ENCODE measurements at regions not wholly inside any gene's neighbourhood (a gene's known extent, or its start where the extent isn't known, plus 50 kb on each side); places are given as distances from the start of the nearest gene placed in this dataset.
"Not testable (repeated sequence)": the region's sequence is repeated elsewhere in the genome, so short reads cannot be mapped to it uniquely, and the experiment has no call there.

GRCh38 chr20:30164389-30164788, 1093.1 kb upstream of the DEFB115 start:
- H3K9me3 ChIP-seq (ENCODE audit: low read depth, low read length); H3K27me3 ChIP-seq (ENCODE audit: insufficient read depth, low read length); H3K4me3 ChIP-seq (ENCODE audit: low read length); H3K4me1 ChIP-seq (ENCODE audit: insufficient read depth, low read length): not testable (repeated sequence)

DNA sequence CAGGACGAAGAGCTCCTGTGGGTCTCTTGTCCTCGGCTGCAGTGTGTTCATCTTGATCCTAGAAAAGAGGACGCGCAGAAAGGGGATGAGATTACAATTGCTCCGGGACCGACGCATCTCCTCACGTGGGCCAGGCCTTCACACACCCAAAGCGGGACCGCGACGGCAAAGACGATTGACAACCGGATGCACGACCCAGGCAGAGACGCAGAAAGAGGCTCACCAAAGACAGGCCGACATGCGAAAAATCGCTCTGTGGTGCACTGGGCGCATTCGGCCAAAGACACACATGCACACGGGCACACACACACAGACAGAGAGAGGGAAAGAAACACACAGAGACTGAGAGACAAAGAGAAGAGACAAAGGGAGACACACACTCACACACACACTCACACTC, 1089.9 kb upstream of the DEFB115 start:
- no peak overlapping the region for H3K4me3 ChIP-seq (ENCODE audit: low read length)
- no peaks in the 10 kb centered on the region for H3K27me3 ChIP-seq (ENCODE audit: insufficient read depth, low read length)
- no peaks in the 10 kb centered on the region for H3K4me1 ChIP-seq (ENCODE audit: insufficient read depth, low read length)
- no peaks in the 10 kb centered on the region for H3K9me3 ChIP-seq (ENCODE audit: low read depth, low read length)

DNA sequence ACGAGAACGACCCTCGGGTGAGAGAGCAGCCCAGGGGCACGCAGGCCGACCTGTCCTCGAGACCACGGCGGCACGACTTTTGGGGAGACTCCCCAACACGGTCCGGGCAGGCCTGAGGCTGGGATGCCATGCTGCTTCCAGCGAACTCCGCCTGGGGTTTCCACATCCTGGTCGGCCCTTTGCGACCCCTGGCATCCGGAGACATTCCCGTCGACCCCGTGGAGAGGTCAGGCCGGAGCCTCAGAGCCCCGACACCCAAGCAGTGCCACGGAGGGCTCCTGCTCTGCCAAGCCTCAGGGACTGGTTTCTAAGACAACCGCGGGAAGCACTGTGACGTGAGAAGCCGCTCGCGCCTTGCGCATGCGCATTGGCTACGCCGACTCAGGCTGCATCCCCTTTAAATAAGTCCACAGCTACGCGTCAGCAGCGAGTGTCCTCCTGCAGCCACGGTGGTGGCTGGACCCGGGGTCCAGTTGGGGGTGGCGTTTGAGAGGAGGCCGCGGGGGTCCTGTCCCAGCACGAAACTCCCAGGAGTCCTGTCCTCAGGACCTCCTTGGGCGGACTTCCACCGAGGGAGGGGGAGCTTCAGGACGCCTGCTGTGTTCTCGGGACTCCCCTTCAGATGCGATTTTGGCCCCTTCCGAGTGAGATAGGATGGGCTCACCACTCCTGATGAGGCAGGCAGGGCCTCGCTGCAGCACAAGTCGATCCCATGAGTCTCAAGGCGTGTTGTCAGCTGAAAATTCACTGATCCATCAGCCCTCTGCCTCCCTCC, 1089.3 kb upstream of the DEFB115 start:
- no peaks in the 10 kb centered on the region for H3K9me3 ChIP-seq (ENCODE audit: low read depth, low read length)
- H3K27me3 ChIP-seq (ENCODE audit: insufficient read depth, low read length) = no peaks in the 10 kb centered on the region
- H3K4me3 ChIP-seq (ENCODE audit: low read length) = no peak overlapping the region
- H3K4me1 ChIP-seq (ENCODE audit: insufficient read depth, low read length) = no peaks in the 10 kb centered on the region

DNA sequence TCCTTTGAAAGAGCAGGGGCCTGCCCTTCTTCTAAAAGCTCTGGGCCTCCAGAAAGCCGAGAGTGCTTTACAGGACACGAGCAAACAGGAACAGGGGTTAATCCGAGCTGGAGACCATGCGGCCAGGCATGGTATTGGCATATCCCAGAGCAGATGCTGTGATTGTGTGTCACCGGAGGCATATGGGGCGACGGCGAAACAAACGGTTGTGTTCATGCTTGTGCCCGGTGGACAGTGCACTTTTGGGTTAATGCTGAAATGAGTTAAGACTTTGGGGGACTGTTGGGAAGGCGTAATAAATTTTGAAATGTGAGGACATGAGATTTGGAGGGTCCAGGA, 1088.7 kb upstream of the DEFB115 start:
- H3K4me3 ChIP-seq (ENCODE audit: low read length) = no peak overlapping the region
- no peaks in the 10 kb centered on the region for H3K4me1 ChIP-seq (ENCODE audit: insufficient read depth, low read length)
- no peaks in the 10 kb centered on the region for H3K9me3 ChIP-seq (ENCODE audit: low read depth, low read length)
- H3K27me3 ChIP-seq (ENCODE audit: insufficient read depth, low read length) = no peaks in the 10 kb centered on the region

DNA sequence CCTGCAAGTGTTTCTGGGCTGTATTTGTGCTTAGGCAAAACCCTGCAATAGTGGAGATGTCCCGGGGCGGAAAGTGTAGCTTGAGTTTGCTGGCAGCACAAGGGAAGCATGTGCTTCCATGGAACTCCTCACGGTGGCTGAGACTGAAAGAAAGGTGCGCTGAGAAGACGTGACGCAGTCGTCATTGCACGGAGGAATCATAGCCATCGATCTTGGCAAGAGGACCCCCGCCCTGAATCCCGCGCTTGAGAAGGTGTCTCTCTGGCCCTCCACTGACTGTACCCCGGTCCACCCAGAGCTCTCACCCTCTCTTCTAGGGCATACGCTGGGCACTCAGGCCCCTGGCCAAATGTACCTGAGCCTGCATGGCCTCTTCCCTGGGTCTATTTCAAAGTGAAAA, 1081.8 kb upstream of the DEFB115 start:
- no peaks in the 10 kb centered on the region for H3K27me3 ChIP-seq (ENCODE audit: insufficient read depth, low read length)
- H3K4me1 ChIP-seq (ENCODE audit: insufficient read depth, low read length) = no peaks in the 10 kb centered on the region
- no peaks in the 10 kb centered on the region for H3K9me3 ChIP-seq (ENCODE audit: low read depth, low read length)
- no peak overlapping the region for H3K4me3 ChIP-seq (ENCODE audit: low read length)

- not testable (repeated sequence) for H3K4me1 ChIP-seq (ENCODE audit: insufficient read depth, low read length); H3K4me3 ChIP-seq (ENCODE audit: low read length); H3K9me3 ChIP-seq (ENCODE audit: low read depth, low read length); H3K27me3 ChIP-seq (ENCODE audit: insufficient read depth, low read length)
Observed at GRCh38 chr20:30183124-30183523, 1074.3 kb upstream of the DEFB115 start.

GRCh38 chr20:30191785-30192184, 1065.7 kb upstream of the DEFB115 start:
- H3K27me3 ChIP-seq (ENCODE audit: insufficient read depth, low read length) = not testable (repeated sequence)

GRCh38 chr20:30234477-30234876, 1023.0 kb upstream of the DEFB115 start:
- H3K4me3 ChIP-seq (ENCODE audit: low read length); H3K27me3 ChIP-seq (ENCODE audit: insufficient read depth, low read length); H3K4me1 ChIP-seq (ENCODE audit: insufficient read depth, low read length); H3K9me3 ChIP-seq (ENCODE audit: low read depth, low read length): not testable (repeated sequence)

More at GRCh38 chr20:30191785-30192184, 1065.7 kb upstream of the DEFB115 start:
- not testable (repeated sequence) for H3K4me3 ChIP-seq (ENCODE audit: low read length); H3K4me1 ChIP-seq (ENCODE audit: insufficient read depth, low read length); H3K9me3 ChIP-seq (ENCODE audit: low read depth, low read length)

DNA sequence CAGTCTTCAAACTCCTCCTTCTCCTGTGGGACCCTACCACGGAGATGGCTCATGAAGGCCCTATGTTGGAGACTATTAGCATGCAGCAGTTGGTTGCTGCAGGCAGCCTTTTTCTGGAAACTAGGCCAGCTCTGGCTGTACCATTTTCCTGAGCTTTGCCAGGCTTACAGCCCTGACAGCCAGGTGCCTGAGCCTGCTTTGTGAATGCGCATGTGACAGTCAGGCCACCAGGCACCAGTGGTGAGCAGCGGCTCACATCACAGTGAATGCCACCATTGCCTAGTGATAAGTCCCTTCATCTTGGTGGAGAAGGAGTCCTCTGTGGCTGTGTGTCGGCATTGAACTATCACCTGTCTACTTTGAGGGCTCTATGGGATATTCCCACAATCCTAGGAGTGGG, 982.4 kb upstream of the DEFB115 start:
- not testable (repeated sequence) for H3K27me3 ChIP-seq (ENCODE audit: insufficient read depth, low read length); H3K9me3 ChIP-seq (ENCODE audit: low read depth, low read length); H3K4me1 ChIP-seq (ENCODE audit: insufficient read depth, low read length); H3K4me3 ChIP-seq (ENCODE audit: low read length)

DNA sequence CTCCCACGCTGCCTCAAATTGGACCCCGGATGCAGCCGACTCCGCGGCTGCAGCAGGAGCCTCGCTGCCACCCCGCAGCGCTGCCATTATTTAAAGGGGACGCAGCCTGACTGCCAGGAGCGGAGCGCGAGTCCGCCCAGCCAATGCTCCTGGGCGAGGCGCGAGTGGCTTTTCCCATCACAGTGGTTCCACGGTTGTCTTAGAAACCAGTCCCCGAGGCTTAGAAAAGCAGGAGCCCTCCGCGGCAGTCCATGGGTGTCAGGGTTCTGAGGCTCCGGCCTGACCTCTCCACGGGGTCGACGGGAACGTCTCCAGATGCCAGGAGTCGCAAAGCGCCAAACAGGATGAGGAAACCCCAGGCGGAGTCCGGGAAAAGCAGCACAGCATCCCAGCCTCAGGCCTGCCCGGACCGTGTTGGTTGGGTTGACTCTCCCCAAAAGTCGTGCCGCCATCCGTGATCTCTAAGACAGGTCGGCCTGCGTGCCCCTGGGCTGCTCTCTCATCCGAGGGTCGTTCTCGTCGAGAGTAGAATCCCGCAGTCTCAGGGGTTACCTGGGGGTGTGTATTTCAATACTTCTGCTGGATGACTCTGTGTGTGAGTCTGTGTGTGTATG, 975.8 kb upstream of the DEFB115 start:
- Histone ChIP-seq H3K27me3 (ENCODE audit: insufficient read depth, low read length) (no peaks in the 10 kb centered on the region), H3K4me3 (ENCODE audit: low read length) (no peak overlapping the region), H3K9me3 (ENCODE audit: low read depth, low read length) (no peaks in the 10 kb centered on the region), H3K4me1 (ENCODE audit: insufficient read depth, low read length) (peaks cover 11% of the 10 kb centered on the region)

DNA sequence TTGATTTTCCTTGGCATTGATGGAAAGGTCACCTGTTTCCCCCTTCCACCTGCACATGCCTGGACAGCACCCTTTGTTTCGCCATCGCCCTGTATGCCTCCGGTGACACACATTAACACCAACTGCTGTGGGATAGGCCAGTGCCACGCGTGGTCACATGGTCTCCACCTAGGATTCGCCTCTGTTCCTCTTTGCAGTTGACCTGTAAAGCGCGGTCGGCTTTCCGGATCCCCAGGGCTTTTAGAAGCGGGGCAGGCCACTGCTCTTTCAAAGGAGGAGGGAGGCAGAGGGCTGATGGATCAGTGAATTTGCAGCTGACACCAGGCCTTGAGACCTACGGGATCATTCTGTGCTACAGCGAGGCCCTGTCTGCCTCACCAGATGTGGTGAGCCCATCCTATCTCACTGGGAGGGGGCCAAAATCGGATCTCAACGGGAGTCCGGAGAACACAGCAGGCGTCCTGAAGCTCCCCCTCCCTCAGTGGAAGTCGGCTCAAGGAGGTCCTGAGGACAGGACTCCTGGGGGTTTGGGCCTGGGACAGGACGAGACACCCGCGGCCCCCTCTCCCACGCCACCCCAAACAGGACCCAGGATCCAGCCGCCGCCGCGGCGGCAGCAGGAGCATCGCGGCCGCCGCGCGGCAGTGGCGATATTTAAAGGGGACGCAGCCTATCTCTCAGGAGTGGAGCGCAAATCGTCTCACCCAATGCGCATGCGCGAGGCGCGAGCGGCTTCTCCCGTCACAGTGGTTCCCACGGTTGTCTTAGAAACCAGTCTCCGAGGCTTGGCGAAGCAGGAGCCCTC, 973.8 kb upstream of the DEFB115 start:
- Histone ChIP-seq H3K4me1 (ENCODE audit: insufficient read depth, low read length) (peaks cover 11% of the 10 kb centered on the region), H3K4me3 (ENCODE audit: low read length) (peak overlapping the region; percentile 34)
- H3K27me3 ChIP-seq (ENCODE audit: insufficient read depth, low read length); H3K9me3 ChIP-seq (ENCODE audit: low read depth, low read length): not testable (repeated sequence)

GRCh38 chr20:30284281-30284905, 973.1 kb upstream of the DEFB115 start:
- H3K4me1 ChIP-seq (ENCODE audit: insufficient read depth, low read length) = peaks cover 11% of the 10 kb centered on the region
- H3K27me3 ChIP-seq (ENCODE audit: insufficient read depth, low read length) = no peaks in the 10 kb centered on the region
- no peaks in the 10 kb centered on the region for H3K9me3 ChIP-seq (ENCODE audit: low read depth, low read length)
- H3K4me3 ChIP-seq (ENCODE audit: low read length) = peak overlapping the region; percentile 34

- Histone ChIP-seq H3K9me3 (ENCODE audit: low read depth, low read length) (no peaks in the 10 kb centered on the region), H3K4me1 (ENCODE audit: insufficient read depth, low read length) (peaks cover 11% of the 10 kb centered on the region), H3K4me3 (ENCODE audit: low read length) (no peak overlapping the region), H3K27me3 (ENCODE audit: insufficient read depth, low read length) (no peaks in the 10 kb centered on the region)
Observed at GRCh38 chr20:30285677-30286076, 971.8 kb upstream of the DEFB115 start.

GRCh38 chr20:30286157-30286556, 971.3 kb upstream of the DEFB115 start:
- no peaks in the 10 kb centered on the region for H3K27me3 ChIP-seq (ENCODE audit: insufficient read depth, low read length)
- no peaks in the 10 kb centered on the region for H3K9me3 ChIP-seq (ENCODE audit: low read depth, low read length)
- no peak overlapping the region for H3K4me3 ChIP-seq (ENCODE audit: low read length)
- H3K4me1 ChIP-seq (ENCODE audit: insufficient read depth, low read length) = peaks cover 11% of the 10 kb centered on the region

DNA sequence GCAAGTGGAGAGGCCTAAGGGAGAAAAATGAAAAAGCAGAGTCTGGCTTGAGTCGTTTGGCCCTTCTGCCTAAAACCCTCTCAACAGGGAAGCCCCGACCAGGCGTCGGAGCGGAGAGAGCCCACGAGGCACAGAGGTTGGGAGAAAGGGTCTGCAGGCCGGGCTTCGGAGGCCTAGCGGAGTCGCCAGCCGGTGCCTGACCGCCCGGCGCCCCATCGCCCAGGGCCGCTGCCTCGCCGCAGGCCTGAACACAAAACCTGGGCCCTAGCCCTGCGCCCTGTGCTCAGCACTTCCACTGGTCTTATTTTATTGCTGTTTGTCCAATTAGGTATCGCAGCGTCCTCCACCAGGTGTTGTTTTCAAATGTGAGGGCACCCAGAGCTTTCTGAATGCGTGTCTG, 970.0 kb upstream of the DEFB115 start:
- not testable (repeated sequence) for H3K9me3 ChIP-seq (ENCODE audit: low read depth, low read length); H3K27me3 ChIP-seq (ENCODE audit: insufficient read depth, low read length); H3K4me3 ChIP-seq (ENCODE audit: low read length)
- peaks cover 11% of the 10 kb centered on the region for H3K4me1 ChIP-seq (ENCODE audit: insufficient read depth, low read length)
